ENCODE measurements at regions not wholly inside any gene's neighbourhood (a gene's known extent, or its start where the extent isn't known, plus 50 kb on each side); places are given as distances from the start of the nearest gene placed in this dataset.
"Not testable (repeated sequence)": the region's sequence is repeated elsewhere in the genome, so short reads cannot be mapped to it uniquely, and the experiment has no call there.

- DNase-seq, result no peak
These were observed 1579.6 kb upstream of the SLC10A2 start for GRCh38 chr13:104645786-104646185.

- DNase-seq, result no peak
These were observed 1575.1 kb upstream of the SLC10A2 start for GRCh38 chr13:104641309-104641708.

DNA sequence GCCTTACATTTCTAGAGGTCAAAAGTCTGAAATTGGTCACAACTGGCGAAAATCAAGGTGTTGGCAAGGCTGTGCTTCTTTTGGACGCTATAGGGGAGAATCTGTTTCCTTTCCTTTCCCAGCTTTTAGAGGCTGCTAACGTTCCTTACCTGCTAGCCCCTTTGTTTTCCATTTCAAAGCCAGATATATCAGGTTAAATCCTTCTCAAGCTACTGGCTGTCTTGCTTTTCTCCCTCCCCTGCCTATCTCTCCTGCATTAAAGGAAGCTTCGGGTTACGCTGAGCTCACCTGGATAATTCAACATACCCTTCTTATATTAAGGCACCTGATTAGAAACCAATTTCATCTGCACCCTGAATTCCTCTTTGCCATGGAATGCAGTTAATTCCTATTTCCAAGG is 1569.7 kb upstream of the SLC10A2 start:
- no peak for DNase-seq

- no peak for DNase-seq
These were observed 1567.8 kb upstream of the SLC10A2 start for GRCh38 chr13:104634016-104634415.

GRCh38 chr13:104632736-104633135 is 1566.5 kb upstream of the SLC10A2 start:
- DNase-seq, result no peak

DNA sequence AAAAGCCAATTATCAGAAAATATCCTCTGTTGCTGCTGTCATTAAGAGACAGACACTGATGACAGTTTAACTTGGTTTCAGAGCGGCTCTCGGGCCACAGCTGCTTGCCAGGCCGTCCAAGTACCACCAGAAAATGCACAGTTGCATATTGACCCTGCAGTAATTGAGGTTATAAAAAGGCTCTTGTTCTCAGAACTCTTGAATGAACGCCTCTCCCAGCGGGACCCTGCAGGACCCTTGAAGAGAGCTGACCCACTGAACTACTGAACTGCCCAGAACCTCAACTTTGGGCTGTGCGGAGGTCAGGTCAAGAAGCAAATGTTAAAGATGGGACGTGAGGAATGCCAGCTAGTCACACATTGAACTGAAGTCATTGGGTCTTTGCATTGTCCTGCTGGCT is 1559.0 kb upstream of the SLC10A2 start:
- DNase-seq, result no peak

- no peak for DNase-seq
These were observed 1550.8 kb upstream of the SLC10A2 start for GRCh38 chr13:104616990-104617389.

DNA sequence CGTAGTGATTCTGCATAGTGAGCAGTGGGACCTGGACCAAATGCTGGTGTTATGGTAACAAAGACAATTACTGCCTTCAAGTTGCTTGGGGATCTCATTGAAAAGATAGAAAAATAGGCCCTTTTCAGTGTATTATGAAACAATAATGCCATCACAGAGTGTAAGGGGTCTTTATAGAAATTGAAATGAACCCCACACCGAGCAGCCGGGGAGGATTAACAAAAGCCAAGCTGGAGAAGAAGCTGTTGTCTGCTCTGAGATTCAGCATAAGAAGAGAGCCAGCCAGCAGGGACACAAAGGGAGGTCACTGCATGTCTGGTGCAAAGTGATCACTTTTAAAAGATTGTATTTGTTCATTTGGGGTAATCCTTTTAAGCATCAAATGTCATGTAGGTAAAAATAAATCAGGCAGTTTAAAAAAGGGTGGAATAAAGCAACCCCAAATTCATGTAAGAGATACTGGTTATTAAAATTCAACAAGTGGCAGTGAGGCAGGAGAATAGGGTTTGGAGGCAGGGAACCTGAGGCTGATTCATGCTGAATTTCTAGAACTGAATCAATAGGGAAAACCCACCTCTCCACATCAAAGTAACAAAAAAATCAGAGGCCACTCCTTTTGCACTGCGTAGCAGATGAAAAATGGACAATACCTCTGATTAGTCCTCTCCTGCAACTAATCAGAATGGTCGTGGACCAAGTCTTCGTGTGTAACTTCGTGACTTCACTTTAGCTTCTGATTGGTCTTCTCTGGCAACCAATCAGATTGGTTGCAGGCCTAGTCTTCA is 1548.3 kb upstream of the SLC10A2 start:
- DNase-seq, result no peak

GRCh38 chr13:104608331-104608730 is 1542.1 kb upstream of the SLC10A2 start:
- DNase-seq, result no peak

GRCh38 chr13:104605435-104605834 is 1539.2 kb upstream of the SLC10A2 start:
- DNase-seq, result not testable (repeated sequence)

DNA sequence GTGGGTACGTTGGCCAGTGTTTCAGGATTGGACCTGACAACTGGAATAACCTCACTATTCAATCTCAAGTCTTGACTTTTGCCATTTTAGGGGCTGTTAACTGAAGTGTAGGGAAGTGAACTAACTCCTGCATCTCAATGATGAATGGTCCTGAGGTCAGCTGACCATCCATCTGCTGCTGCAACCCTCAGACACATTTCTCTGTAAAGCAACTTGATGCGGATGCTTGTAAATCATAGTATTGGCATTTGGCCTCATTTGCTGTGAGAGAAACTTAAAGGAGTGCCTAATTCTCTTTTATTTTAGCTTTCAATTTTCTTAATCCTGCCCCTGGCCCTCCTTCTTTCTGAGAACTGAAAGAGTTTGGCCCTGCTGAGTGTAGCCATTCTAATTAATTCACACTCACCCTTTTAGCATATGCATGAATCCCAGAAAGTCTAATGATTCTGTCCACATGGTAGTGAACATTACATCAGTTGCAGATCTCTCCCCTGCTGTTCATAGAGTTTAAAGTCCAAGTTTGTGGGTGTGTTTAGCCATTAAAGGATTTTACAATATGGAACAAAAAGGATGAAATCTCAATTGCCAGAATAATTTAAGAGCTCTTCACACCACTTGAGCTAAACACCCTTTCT is 1531.4 kb upstream of the SLC10A2 start:
- DNase-seq, result no peak

DNA sequence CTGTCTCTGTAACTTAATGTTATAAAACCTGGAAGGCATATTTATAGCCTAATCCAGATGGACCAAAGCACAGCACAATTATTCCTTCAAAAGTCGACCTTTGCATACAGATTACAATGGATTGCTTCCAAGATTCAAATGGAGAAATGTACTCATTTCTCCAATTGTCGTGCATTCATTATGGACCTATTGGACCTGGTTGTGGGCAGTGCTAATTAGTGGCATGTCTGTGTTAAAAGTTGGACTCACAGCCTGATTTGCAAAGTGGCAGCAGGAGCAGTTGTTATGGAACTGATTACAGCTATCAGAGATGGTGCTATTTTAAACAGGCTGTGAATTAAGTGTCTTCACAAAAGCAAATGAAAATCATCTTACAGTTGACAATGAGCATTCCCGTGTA is 1529.3 kb upstream of the SLC10A2 start:
- no peak for DNase-seq

DNA sequence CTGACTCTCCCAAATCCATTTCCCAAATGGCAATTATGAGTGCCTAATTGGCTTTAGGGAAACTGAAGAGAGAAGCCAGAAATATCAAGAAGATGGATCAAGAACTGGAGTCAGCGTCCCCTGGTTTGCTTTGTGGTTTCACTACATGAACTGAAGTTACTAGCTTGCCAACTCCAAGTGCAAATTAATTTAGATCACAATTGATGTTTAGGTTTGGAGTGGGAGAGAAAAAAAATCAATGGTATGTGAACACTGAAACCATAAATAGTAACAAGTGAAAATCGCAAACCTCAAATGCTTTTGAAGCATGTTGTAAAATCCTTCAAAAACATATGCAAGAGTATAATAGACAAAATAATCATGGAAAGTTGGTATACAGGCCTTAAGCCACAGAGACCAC is 1528.6 kb upstream of the SLC10A2 start:
- DNase-seq, result no peak

DNA sequence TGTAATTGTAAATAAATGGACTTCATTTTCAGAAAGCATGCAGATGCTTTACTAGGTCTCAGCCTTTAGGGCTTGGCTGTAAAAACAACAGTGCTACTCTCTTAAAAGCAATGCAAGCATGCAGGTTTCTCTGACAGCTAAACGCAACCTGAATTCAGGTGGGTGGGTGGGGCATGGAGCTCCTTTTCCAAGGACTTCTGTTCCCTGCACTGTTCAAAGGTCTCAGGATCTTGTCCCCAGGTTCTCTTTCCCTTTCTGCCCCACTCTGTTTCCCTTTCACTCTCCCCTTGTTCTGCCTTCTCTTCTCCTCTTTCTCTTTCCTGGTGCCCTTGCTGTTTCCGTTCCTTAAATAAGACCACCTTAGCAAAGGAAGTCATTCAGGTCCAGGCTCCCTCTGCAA is 1527.5 kb upstream of the SLC10A2 start:
- no peak for DNase-seq

GRCh38 chr13:104593251-104593576 is 1527.0 kb upstream of the SLC10A2 start:
- DNase-seq, result no peak

- no peak for DNase-seq
These were observed 1526.5 kb upstream of the SLC10A2 start for GRCh38 chr13:104592545-104593250.

DNA sequence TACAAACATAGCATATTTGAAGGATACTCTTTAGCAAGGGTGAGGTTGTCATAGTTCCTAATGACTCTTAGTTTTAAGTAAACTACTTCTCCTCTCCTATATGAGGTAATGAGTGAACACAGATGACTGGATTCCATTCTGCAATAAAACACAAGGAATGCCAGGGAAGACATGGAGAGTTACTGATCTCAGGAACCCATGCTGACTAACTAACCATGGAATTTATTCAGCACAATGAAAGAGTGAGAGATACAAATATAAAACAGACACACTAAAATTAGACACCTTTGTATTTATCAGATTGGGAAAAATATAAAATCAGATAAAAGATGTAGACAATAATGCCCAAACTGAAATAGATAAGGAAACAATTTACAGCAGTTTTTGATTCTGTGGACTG is 1525.9 kb upstream of the SLC10A2 start:
- no peak for DNase-seq

DNA sequence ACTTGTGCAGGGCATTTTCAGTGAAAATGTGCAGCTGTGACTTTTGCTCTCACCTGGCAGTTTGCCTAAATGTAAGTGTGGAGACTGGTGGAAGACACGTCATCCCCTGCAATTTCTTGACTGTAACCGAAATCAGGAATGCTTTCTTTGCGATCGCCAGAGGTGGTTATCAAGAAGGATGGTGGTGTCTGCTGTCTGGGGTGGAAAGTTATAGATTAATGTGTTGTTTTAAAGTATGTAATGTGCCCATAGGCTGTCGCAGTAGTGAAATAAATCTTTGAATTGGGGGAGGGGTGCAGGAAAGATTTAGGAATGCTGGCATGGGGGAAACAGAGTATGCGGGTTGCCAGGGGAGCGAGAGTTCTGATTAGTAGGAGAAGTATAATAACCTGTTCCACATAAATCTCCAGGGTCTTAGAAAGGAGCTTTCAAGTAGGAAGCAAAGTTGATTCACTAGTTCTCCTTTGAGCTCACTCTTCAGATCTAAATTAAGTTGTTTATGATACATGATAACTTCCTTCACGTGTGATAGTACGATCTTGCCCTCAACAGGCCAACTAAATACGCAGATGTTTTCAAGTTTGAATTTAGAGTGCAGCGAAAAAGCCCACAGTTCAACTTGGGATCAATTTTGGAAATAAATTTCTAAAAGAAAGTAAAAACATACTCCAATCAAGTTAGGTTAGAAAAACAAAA is 1520.0 kb upstream of the SLC10A2 start:
- DNase-seq, result no peak

DNA sequence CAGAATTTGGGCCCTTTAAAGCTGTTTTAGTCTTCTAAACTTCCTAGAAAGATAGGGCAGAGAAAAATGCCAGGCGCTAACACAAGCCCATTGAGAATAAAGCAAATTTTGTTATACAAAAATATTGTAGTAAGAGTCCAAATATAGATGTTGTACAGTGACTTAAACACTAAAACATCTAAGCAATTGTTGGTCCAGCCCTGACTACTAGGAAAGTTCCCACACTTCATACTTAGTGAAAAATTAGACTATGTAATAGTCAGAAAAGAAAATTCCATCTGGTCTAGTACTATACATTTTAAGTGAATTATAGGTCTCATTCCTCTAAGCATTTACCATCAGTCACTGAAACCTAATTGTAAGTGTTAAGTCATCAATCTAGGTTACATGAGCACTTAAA is 1518.3 kb upstream of the SLC10A2 start:
- DNase-seq, result no peak

GRCh38 chr13:104580931-104581330 is 1514.7 kb upstream of the SLC10A2 start:
- DNase-seq, result no peak

DNA sequence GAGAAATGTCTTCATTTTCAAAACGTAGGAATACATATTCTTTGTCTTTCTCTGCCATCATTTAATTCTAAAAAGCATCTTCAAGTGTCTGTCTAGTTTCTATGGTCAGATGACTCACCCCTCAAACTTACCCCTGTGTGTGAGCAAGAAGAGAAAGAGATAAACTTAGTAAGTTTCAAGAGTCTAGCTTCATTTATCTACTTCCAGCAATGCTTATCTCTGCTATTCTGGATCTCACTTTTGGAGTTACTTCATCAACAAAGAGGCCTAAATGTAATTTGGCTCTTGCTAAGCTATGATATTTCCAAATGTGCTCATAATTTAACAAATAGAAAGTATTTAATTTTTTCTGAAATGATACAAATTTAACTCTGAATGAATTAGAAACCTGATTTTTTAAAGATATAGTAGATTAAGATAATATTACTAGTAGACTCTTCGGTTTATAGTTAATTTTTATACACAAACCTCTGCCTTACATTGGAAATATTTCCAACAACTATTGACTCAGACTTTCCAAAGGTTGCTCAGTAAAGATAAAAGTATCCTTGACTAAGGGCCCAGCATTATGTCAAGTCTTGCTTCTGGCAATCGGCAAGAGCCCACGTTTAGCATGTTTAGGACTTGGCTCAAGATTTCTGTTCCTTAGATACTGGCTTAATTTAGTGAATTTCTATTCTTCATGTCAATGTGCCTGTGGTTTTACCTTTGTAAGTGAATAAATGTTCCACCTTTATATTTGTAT is 1511.0 kb upstream of the SLC10A2 start:
- DNase-seq, result no peak

- DNase-seq, result no peak
These were observed 1505.6 kb upstream of the SLC10A2 start for GRCh38 chr13:104571893-104572229.

Measured in CD4-positive, alpha-beta T cell treated with Interleukin-6 for 4 hours (primary cell).